ENCODE measurements at regions not wholly inside any gene's neighbourhood (a gene's known extent, or its start where the extent isn't known, plus 50 kb on each side); places are given as distances from the start of the nearest gene placed in this dataset.
A peak's percentile ranks its signal among the peaks of the same experiment; 100 is the strongest.
"Not testable (repeated sequence)": the region's sequence is repeated elsewhere in the genome, so short reads cannot be mapped to it uniquely, and the experiment has no call there.

DNA sequence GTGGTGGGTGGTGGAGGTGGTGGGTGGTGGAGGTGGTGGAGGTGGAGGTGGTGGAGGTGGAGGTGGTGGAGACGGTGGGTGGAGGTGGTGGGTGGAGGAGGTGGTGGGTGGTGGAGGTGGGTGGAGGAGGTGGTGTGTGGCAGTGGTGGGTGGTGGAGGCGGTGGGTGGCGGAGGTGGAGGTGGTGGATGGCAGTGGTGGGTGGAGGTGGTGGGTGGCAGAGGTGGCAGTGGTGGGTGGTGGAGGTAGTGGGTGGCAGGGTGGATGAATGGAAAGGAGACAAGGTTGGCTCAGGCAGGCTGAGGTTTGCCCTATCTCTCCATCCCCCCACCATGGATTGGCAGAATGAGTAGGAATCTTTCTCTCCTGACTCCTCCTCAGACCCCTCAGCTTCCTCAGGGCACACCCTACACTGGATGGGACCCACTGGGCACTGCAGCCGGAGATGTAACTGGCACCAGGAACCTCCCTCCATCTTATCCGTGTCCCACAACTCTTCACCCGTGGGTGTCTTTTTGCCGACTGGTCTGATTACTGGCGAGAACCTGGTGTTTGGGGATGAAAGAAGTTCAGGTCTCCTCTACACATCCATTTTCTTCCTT is 166.3 kb downstream of the C9orf50 start:
- DNase-seq, result no peak

- DNase-seq, result no peak
These were observed 167.2 kb downstream of the C9orf50 start for GRCh38 chr9:129453734-129454133.

- DNase-seq, result no peak
These were observed 169.2 kb downstream of the C9orf50 start for GRCh38 chr9:129451669-129452068.

DNA sequence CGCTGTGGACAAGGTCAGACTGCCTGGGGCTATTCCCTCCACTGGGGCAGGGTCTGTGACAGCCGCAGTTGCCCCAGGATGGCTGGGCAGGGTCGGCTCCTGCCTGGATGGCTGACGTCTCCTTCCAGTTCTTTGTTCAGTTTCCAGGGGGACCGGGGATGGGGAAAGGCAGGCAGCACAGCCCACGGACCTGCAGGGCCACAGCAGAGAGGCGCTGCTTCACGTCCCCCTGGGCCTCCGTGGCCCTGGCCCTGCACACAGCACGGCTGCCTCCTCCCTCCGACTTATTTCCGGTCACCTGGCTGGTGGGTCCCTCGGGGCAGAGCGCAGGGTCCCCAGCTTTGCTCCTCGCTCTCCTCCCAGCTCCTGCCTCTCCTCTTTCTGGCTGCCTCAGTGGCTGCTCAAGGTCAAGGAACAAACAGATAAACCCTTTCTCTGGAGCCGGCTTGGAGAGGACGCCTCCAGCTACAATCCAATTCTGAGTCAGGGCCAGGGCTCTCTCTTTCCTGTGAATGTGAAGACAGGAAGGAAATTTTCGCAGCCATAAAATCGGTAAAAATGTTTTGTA is 169.7 kb downstream of the C9orf50 start:
- no peak for DNase-seq

GRCh38 chr9:129449066-129449465 is 171.8 kb downstream of the C9orf50 start:
- DNase-seq, result no peak

- DNase-seq, result no peak
These were observed 173.9 kb downstream of the C9orf50 start for GRCh38 chr9:129446828-129447550.

DNA sequence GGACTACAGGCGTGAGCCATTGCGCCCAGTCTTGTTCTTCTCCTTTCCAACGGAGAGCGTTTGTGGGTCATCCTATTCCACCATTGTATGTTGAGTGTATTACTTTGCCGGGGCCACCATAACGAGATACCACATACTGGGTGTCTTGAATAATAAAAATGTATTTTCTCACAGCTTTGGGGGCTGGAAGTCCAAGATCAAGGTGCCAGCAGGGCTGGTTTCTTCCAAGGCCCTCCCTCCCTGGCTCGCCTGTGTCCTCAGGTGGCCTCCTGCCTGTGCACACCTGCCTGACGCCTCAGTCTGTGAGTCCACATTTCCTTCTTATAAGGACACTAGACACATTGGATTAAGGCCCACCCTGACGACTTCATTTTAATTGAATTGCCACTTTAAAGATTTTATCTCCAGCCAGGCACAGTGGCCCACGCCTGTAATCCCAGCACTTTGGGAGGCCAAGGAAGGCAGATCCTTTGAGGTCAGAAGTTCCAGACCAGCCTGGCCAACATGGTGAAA is 175.1 kb downstream of the C9orf50 start:
- DNase-seq, result no peak

GRCh38 chr9:129443515-129444164 is 177.3 kb downstream of the C9orf50 start:
- DNase-seq, result not testable (repeated sequence)

GRCh38 chr9:129442803-129443511 is 177.9 kb downstream of the C9orf50 start:
- no peak for DNase-seq

GRCh38 chr9:129441852-129442251 is 179.0 kb downstream of the C9orf50 start:
- DNase-seq, result no peak

- no peak for DNase-seq
These were observed 180.3 kb downstream of the C9orf50 start for GRCh38 chr9:129440435-129441186.

- DNase-seq, result no peak
These were observed 181.7 kb downstream of the C9orf50 start for GRCh38 chr9:129439242-129439641.

- no peak for DNase-seq
These were observed 183.1 kb downstream of the C9orf50 start for GRCh38 chr9:129437626-129438323.

GRCh38 chr9:129436751-129437625 is 183.9 kb downstream of the C9orf50 start:
- DNase-seq, result peak; percentile 47

DNA sequence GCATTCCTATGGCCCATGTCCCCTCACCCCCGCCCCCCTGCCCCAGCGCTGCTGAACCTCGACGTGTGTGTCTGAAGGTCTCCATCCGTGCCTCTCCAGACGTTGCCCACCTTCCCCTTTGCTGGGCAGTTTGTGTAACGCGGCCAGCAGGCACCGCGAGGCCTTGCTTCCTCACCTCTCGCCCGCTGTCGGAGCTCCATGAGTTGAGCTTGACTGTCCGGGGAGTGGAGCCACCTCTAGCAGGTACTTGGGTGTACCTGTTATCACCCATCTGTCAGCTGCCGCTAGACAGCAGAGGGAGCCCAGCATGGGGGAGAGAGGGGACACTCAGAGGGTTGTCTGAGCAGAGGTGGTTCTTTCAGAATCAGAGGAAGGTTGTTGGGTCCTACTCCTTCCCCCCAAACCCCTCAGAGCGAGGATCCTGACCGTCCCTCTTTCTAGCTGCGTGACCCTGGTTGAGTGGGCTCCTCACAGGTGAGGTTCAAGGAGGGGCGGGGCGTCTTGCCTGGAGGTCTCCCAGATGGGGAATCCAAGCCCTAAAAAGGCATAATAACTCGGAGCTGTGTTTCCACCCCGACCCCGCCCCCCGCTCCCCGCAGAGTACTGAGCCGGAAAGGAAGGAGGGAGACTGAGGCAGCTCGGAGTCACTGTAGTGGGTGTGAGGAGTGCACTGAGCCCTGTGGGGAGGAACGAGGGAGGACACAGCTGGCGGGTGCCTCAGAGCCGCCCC is 184.7 kb downstream of the C9orf50 start:
- no peak for DNase-seq

DNA sequence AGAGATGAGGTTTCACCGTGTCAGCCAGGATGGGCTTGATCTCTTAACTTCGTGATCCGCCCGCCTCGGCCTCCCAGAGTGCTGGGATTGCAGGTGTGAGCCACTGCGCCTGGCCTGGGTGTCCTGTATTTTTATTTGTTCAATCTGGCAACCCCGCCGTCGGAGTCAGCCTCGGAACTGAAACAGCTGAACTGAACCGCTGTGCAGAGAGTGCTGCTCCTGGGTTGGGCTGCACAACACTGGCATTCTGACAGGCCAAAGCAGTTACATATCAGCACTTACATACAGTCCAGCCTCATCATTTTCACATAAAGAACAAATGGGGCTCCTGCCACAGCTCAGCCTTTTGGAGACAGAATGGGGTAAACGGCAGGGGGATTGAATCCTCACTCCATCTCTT is 185.6 kb downstream of the C9orf50 start:
- DNase-seq, result no peak

GRCh38 chr9:129434187-129434586 is 186.7 kb downstream of the C9orf50 start:
- DNase-seq, result no peak

GRCh38 chr9:129432297-129433154 is 188.4 kb downstream of the C9orf50 start:
- no peak for DNase-seq

Measured in EL (cell line).